Adrenal gland (tissue), 5 donors: ENCODE measurements at regions not wholly inside any gene's neighbourhood (a gene's known extent, or its start where the extent isn't known, plus 50 kb on each side); places are given as distances from the start of the nearest gene placed in this dataset.

Experiments
- POLR2A ChIP-seq, 2 donors: fragments of 450-650 bp; IDR thresholded peaks; one replicate each; pipeline ENCODE4 v1.6.1; 2017; ENCODE audit warnings: antibody characterized with exemption in 2 of 2, mild to moderate bottlenecking in 2 of 2, moderate library complexity in 1 of 2
- TF ChIP-seq, protein P1 (sequence below), 6 experiments: fragments of 450-650 bp in 4 of 6; fragments of 200-600 bp in 2 of 6; sonication (generic) in 1 of 6; IDR thresholded peaks; 1 replicate in 5 of 6; 2 replicates in 1 of 6; pipeline versions ENCODE4 v1.5.1 to v1.8.0; 2016 to 2021; ENCODE audit warnings: antibody characterized with exemption in 6 of 6, mild to moderate bottlenecking in 2 of 6, moderate library complexity in 1 of 6
- donor health status: DM: no; HTN: no; CAD: no.

- no peak for TF ChIP-seq POLR2A (IDR thresholded peaks at IDR 0.05)
- TF ChIP-seq, protein P1, sequence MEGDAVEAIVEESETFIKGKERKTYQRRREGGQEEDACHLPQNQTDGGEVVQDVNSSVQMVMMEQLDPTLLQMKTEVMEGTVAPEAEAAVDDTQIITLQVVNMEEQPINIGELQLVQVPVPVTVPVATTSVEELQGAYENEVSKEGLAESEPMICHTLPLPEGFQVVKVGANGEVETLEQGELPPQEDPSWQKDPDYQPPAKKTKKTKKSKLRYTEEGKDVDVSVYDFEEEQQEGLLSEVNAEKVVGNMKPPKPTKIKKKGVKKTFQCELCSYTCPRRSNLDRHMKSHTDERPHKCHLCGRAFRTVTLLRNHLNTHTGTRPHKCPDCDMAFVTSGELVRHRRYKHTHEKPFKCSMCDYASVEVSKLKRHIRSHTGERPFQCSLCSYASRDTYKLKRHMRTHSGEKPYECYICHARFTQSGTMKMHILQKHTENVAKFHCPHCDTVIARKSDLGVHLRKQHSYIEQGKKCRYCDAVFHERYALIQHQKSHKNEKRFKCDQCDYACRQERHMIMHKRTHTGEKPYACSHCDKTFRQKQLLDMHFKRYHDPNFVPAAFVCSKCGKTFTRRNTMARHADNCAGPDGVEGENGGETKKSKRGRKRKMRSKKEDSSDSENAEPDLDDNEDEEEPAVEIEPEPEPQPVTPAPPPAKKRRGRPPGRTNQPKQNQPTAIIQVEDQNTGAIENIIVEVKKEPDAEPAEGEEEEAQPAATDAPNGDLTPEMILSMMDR (IDR thresholded peaks at IDR 0.05) = no peak
These were observed 525.4 kb upstream of the ID4 start for GRCh38 chr6:19311786-19312185.
